Ovary (tissue), 3 donors: ENCODE measurements at regions not wholly inside any gene's neighbourhood (a gene's known extent, or its start where the extent isn't known, plus 50 kb on each side); places are given as distances from the start of the nearest gene placed in this dataset.

Experiments used
- CTCF ChIP-seq, 3 donors: fragments of 450-650 bp in 2 of 3; fragments of 200-600 bp in 1 of 3; IDR thresholded peaks; one replicate each; pipeline versions ENCODE4 v1.5.1 to v1.8.0; 2016 to 2022; ENCODE audit warnings: antibody characterized with exemption in 3 of 3, mild to moderate bottlenecking in 1 of 3
- EP300 ChIP-seq: sonication (generic); formaldehyde crosslinking; IDR thresholded peaks from one replicate; pipeline ENCODE4 v1.6.1; 2017; ENCODE audit warnings: antibody characterized with exemption
- POLR2A ChIP-seq: fragments of 450-650 bp; IDR thresholded peaks from one replicate; pipeline ENCODE4 v1.6.1; 2017; ENCODE audit warnings: antibody characterized with exemption, mild to moderate bottlenecking, moderate library complexity
- donor health status: DM: no; HTN: no; CAD: no.

DNA sequence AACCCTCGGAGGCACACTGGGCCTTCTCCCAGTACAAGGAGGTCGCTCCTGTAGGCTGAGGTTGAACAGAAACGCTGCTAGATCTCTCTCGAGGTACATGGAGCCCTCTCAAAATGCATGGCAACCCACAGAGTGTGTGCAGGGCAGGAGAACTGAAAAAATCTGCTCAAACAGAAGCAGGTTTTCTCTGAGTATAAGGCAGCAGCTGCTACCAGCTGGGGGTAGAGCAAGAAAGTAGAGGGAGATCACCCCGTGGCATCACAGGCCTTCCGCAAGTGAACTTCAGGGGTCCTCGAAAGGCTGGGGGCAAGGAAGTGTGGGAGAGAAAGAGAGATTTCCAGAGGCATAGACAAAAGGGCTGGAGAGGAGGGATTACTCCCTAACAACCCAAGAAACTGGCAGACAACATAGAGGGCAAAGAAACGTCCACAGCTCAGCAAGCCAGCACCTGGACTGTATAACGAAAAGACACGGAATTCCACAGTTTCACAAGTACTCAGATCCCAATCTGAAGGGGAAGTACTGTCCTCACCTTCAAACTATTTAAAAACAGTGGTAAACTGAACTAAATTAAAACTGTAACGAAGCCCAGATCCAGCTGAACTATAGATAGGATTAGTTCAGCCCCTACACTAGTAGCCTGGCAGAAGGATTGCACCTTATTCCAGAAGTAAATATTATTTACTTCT lies 299.2 kb downstream of the IPMK start:
- TF ChIP-seq POLR2A (no peak), CTCF (IDR thresholded peaks at IDR 0.05) (no peak), EP300 (no peak)
